ENCODE measurements at regions not wholly inside any gene's neighbourhood (a gene's known extent, or its start where the extent isn't known, plus 50 kb on each side); places are given as distances from the start of the nearest gene placed in this dataset.

GRCh38 chr6:14948586-14949245, 297.2 kb upstream of the JARID2 start:
- DNase-seq (ENCODE audit: low spot score) = no peak
- intact Hi-C loops (cut with DNase I) = no loop called here

- DNase-seq (ENCODE audit: low spot score) = no peak
- intact Hi-C loops (cut with DNase I) = no loop called here
Observed at GRCh38 chr6:14950103-14950969, 295.5 kb upstream of the JARID2 start.

GRCh38 chr6:14950970-14951276, 294.9 kb upstream of the JARID2 start:
- DNase-seq (ENCODE audit: low spot score) = no peak
- intact Hi-C loops (cut with DNase I) = no loop called here

- intact Hi-C loops (cut with DNase I) = no loop called here
- DNase-seq (ENCODE audit: low spot score) = no peak
Observed at GRCh38 chr6:14951704-14952103, 294.2 kb upstream of the JARID2 start.

- no peak for DNase-seq (ENCODE audit: low spot score)
- intact Hi-C loops (cut with DNase I) = no loop called here
Observed at GRCh38 chr6:14953836-14954235, 292.0 kb upstream of the JARID2 start.

GRCh38 chr6:14957355-14958059, 288.4 kb upstream of the JARID2 start:
- intact Hi-C loops (cut with DNase I) = no loop called here
- no peak for DNase-seq (ENCODE audit: low spot score)

- DNase-seq (ENCODE audit: low spot score) = no peak
- intact Hi-C loops (cut with DNase I) = no loop called here
Observed at GRCh38 chr6:14959324-14959885, 286.5 kb upstream of the JARID2 start.

GRCh38 chr6:14964556-14965270, 281.2 kb upstream of the JARID2 start:
- intact Hi-C loops (cut with DNase I) = no loop called here
- no peak for DNase-seq (ENCODE audit: low spot score)

- intact Hi-C loops (cut with DNase I) = no loop called here
- DNase-seq (ENCODE audit: low spot score) = no peak
Observed at GRCh38 chr6:14965424-14966075, 280.3 kb upstream of the JARID2 start.

- intact Hi-C loops (cut with DNase I) = no loop called here
- no peak for DNase-seq (ENCODE audit: low spot score)
Observed at GRCh38 chr6:14966096-14966905, 279.6 kb upstream of the JARID2 start.

GRCh38 chr6:14966906-14967711, 278.8 kb upstream of the JARID2 start:
- no peak for DNase-seq (ENCODE audit: low spot score)
- intact Hi-C loops (cut with DNase I) = no loop called here

- intact Hi-C loops (cut with DNase I) = no loop called here
- no peak for DNase-seq (ENCODE audit: low spot score)
Observed at GRCh38 chr6:14968056-14968637, 277.7 kb upstream of the JARID2 start.

- intact Hi-C loops (cut with DNase I) = no loop called here
- no peak for DNase-seq (ENCODE audit: low spot score)
Observed at GRCh38 chr6:14969126-14969525, 276.7 kb upstream of the JARID2 start.

- intact Hi-C loops (cut with DNase I) = no loop called here
- DNase-seq (ENCODE audit: low spot score) = no peak
Observed at GRCh38 chr6:14972379-14973067, 273.3 kb upstream of the JARID2 start.

GRCh38 chr6:14974372-14974771, 271.5 kb upstream of the JARID2 start:
- DNase-seq (ENCODE audit: low spot score) = no peak
- intact Hi-C loops (cut with DNase I) = no loop called here

- intact Hi-C loops (cut with DNase I) = no loop called here
- DNase-seq (ENCODE audit: low spot score) = no peak
Observed at GRCh38 chr6:14974792-14975470, 270.9 kb upstream of the JARID2 start.

All from cardiac septum (tissue), 1 donor.